DMS153 (cell line): ENCODE measurements at regions not wholly inside any gene's neighbourhood (a gene's known extent, or its start where the extent isn't known, plus 50 kb on each side); places are given as distances from the start of the nearest gene placed in this dataset.
"Not testable (repeated sequence)": the region's sequence is repeated elsewhere in the genome, so short reads cannot be mapped to it uniquely, and the experiment has no call there.

Experiments
- DNase-seq: peaks from one replicate; lab custom pipeline; 2025; lab: John Stamatoyannopoulos, UW

DNA sequence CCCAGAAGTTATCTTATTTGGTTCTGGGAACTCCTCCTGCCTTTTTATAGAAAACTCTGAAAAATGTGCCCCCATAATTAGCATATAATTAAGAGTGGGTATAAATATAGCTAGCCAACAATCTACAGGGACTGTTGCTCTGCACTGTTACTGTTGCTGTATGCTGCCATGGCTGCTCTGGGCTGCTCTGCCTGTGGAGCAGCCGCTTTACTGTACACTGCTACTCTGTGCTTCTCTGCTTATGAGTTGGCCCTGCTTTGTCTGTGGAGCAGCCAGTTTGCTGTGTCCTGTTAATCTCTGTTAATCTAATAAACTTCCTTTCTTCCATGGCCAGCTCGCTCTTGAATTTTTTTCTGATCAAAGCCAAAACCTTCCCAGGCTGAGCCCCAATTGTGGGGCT lies 2244.0 kb upstream of the ACO1 start:
- no peak for DNase-seq

DNA sequence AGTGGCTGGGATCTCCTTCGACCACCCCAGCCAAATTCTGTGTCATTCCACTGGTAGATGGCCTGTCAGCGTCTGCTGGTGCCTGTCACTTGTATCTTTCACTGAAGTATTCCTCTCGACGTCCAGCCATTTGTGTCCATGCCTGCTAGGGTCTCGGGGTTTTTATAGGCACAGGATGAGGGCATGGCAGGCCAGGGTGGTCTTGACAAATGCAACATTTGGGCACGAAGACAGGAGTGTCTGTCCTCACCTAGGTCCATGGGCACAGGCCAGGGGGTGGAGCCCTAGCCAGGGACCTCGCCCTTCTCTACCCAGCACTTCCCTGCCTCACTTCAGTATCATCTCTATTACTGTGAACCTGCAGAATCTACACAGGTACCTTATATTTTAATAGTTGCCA lies 2223.9 kb upstream of the ACO1 start:
- no peak for DNase-seq

DNA sequence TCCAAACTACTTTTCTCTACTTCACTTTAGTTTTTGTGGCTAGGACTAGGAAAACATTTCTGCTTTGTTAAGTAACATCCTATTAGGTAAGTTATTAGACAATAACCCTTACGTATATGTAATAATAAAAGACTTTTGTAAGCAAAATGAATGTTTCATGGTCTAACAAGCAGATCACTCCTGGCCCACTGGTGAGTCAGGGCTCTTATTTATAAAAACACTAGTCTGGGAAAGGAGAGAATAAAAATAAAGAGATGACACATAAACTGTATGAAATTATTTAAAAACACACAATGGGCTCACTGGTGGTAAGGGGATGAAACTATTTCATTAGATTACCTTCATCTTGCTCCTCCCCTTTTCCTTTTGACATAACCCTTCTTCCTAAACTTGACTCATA lies 2212.2 kb upstream of the ACO1 start:
- DNase-seq: no peak

DNA sequence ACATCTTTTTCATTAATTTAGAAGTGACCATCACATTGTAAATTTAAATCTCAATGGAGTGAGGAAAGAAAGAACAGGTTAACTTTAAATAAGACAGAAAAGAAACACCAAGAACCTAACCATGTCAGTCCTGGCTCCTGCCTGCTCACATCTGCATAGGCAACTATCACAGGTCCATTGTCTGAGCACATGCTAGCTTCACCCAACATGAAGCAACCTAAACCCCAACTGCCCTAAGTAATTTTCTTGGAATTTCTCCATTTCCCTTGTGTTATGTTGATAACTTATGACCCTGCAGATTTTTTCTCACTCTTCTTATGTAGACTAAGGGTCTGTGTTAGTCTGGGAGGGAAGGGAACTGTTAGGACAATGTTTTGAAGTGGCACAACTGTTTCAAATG lies 2205.8 kb upstream of the ACO1 start:
- DNase-seq: no peak

DNA sequence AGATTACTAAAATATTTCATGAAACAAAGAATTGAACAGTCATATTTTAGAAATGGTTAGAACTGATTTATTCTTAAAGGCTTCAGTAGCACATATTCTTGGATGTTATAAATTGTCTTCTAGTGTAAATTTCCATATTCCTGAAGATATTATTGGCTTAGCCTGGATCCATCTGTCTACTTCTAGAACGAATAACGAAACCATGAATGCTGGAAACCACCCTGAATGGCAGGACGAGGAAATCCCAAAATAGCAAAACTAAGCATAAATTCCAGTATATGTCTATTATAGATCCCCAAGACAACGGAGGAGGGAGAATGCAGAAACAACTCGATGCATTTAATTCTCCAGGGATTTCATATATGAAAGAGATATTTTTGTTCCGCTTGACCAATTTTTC lies 2191.0 kb upstream of the ACO1 start:
- DNase-seq: no peak

DNA sequence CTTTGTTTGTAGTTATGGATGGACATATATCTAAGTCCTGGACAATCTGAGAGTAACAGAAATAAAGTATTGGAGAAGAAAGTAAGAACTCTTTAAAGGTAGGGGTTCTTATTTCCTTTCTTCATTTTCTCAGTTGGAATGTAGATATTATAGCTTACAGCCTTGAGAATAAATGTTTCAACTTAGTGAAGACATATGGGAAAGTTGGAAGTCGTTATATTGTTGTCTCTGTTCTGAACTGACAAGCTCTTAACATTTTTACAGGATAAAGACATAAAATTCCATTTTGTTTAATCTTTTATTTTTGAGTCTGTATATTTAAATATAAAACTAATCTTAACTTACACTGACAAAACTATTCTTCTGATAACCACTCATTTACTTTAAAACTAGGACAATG lies 2187.5 kb upstream of the ACO1 start:
- DNase-seq: no peak

DNA sequence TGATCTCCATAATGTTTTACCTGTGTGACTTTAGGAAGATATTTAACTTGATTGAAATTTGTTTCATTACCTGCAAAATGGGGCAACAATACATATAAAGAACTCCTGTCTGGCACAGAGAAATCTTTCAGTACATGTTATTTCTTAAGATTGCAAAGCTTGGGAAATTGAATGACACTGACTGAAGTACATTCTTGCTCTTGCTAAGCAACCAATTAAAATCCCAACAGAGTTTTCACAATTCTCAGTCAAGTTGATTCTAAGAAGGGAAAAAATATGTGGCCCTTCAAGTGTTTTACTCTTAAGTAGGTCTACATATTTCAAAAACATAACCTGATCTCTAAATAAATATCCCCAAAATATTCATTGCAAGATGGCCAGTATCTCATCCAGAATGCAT lies 2187.0 kb upstream of the ACO1 start:
- no peak for DNase-seq

DNA sequence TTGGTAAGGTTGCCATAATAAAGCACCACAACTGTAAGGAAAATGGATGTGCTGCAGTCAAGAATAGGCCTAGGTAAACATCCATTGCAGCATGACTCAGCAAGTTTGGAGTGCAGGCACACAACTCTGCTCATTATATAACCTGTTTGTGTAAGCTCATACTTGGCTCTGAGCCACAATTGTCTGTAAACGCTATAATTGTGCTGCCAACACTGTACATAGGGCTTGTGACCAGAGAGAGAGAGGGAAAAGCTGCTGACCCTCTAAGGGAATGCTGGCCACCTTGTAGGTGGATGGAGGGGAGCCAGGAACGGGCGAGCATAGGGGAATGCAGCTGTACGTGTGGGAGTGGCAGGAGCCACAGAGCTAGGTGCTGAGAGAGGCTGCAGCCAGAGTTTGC lies 2186.5 kb upstream of the ACO1 start:
- DNase-seq: peak; percentile 55

DNA sequence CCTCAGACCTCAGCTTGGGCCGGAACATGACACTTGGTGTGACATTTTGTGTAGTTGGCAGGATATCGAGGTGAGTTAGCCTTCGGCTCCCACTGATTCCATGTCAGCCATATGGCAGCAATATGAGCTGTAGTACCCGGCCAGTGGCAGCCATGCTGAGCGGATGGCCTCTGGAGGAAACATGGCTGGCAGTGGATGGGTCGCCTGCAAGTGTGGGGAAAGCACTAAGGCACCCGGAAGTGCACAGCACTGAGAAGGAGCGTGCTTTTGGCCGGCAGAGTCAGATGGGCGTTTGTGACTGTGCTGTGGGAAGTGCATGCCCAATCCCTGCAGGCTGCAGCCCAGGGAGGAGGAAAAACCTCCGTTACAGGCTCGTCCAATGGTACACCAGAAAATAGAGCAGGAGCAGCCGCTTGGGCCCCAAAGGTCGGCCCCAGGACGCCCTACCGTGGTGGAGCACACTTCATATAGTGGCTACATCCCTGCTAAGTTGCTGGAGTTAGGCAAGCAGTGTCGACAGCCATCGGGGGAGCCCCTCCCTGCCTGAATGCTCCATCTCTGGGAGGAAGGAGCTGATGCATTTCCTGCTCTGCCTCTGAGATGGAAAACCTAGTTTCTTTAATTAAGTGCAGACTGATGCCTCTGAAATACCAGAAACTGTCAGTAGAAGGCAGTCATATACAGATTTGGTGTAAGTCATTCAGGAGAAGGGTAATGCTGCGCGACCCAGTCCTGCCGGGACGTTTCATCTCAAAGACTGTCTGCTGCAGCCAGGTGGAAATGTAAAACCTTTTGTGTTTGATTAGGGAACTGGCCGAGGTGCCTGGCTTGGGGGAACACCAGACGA lies 2185.8 kb upstream of the ACO1 start:
- DNase-seq: no peak

DNA sequence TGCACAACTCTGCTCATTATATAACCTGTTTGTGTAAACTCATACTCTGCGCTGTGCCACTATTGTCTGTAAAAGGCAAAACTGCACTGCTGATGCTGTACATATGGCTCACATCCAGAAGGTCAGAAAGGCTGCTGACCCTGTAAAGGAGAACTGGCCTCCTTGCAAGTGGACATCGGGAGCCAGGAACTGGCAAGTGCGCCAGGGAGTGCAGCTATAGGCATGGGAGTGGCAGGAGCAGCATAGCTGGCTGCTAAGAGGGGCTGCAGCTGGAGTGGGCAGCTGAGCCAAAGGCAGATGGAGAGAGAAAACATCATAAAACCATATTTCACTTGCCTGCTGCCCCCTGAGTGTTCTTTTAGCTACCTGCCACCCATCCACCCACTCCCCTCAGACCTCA lies 2183.4 kb upstream of the ACO1 start:
- no peak for DNase-seq

DNA sequence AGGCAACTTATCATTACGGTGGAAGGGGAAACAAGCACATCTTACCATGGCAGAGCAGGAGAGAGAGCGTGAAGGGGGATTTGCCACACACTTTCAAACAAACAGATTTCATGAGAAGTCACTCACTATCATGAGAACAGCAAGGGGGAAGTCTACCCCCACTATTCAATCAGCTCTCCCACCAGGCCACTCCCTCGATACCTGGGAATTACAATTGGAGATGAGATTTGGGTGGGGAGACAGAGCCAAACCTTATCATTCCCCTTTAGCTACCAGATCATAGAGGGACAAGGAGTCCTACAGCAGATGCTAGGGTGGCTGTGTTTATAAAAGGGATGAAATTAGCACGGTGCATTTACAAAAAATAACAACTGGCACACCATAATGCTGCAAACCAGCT lies 2149.4 kb upstream of the ACO1 start:
- no peak for DNase-seq

DNA sequence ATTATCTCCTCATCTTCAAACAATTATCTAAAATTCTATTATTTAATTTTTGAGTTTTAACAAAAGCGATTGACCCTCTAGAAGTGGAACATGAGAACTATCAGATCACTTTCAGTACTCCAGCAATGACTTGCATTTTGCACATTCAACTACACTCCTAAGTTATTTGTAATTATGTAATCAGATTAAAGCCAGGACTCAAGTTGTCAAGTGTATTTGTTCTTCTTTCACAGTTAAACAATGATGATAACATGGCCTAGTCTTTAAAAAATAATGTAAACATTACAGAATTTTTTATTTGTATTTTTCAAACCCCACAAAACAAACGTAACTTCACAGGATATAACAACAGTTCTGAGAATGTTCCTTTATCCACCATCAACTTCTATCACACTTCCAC lies 2148.9 kb upstream of the ACO1 start:
- no peak for DNase-seq

DNA sequence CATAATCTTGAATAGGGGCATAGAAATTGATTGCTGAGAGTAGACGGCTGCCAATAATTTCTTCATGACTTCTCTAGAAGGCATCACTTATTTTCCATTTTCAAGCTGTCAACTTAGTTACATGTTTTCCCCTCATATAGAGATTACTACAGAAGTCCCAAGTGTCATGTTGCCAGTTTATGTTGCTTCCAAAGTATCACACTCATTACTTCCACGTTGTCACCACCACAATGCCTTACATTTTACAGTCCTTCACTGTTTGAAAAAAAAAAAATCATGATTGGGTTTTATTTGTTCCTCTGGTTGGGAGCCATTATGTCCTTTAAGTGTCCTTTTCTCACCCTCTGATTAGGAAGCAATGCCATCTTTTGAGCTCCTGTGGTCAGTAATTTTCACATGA lies 2144.6 kb upstream of the ACO1 start:
- no peak for DNase-seq

DNA sequence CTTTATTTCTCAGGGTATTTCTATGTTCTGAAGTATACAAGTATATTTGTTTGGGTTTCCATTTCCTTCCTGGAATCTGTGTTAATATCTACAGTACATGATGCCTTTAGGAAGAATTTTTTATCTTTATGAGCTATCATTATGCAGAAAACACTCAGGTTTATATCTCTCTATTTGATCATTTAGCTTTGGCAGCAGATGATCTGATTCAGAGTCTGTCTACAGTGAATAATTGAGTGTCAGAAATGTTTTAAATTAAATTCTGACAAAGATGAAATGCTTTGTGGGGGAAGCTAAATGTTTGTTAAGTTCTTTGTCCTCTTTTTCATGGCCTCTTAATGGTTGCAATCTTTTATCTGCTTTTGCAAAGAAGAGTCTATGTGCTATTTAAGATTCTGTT lies 2141.0 kb upstream of the ACO1 start:
- DNase-seq: no peak

DNA sequence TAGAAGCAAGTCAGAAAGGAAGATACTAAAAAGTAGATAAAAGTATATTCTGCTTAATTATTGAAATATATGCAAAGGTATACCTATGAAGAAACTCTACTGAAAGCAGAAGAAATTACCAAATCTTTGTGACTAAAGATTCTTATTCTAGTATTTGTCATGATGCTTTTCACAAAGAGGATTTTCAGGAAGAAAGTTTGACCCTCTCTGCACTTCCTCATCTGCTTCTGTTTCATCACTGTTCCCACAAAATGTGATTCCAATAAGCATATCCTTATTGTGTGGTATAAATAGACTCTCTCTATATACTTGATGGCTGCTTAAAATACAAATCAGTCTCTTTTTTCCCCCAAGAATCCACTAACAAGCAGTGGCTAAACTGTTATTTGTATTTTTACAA lies 2139.6 kb upstream of the ACO1 start:
- DNase-seq: no peak

DNA sequence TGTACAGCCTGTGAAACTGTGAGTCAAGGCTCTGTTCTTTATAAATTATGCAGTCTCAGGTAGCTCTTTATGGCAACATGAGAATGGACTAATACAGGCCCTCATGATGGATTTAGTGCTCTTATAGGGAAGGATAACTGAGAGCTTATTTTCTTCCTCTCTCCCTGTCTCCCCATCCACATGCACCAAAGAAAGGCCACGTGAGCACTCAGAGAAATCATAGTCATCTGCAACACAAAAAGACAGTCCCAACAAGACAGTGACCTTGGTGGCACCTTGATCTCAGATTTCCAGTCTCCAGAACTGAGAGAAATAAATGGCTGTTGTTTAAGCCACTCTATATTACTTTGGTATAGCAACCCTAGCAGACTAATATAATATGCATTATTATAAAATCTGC lies 2133.6 kb upstream of the ACO1 start:
- no peak for DNase-seq

DNA sequence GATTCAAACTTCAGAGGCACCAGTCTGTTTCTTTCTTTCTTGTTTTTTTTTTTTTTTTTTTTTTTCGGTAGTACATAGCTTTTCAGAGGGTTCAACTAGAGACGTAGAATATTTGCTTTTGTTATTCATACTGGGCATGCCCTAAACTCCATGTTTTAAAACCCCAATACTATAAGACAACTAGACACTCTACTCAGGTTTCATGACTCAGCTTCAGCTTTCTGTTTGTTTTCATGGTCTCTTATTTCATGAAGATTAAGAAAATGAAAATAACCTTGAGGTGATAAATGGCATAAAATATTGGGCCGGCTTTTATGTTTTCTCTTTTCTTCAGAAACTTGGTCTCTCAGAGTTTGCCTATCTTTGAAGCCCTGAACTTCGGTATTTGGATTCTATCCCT lies 2126.3 kb upstream of the ACO1 start:
- no peak for DNase-seq

DNA sequence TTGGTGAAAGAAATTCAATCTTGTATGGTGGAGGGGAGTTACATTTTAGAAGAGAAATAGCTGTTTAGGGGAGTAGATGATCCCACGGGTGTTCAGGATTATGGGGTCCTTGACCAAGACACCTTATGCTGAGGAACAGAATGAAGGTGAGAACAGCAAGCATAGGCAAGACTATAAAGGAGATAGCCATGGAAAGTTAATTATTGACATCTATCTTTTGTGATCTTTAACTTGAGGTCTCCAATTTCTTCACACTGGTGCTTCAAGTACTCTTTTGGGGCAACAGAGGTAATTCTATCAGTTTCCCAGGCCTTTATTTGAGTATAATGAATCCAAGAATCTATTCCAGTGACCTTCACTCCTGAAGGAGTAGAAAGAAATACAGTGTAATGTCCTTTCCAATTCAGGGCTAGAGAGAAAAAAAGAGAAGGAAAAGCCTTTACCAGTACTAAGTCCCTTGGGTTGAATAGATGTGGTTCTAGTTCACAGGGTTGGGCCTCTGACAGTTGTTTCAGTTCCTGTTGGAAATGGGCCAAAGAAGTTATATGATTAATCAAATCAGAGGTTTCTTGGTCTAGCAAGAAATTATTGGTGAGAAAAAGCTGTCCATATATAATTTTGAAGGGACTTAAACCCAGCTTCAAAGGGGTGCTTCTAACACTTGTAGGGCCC lies 2104.1 kb upstream of the ACO1 start:
- no peak for DNase-seq

DNA sequence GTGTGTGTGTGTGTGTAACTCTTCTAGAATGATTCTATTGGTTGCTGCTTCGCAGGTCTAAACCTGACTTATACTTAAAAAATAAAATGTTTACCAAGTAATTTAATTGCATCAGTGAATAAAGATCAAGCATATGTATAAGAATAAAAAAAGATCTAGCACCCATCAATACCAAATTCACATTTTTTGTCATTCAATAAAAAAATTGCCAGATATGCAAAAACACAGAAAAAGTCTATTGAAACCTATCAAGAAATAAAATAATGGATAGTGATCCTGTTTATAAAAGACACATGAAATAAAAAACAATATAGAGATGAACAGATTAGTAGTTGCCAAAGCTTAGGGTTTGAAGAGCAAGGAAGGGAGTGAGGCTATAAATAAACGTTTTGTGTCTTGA lies 2095.0 kb upstream of the ACO1 start:
- no peak for DNase-seq

DNA sequence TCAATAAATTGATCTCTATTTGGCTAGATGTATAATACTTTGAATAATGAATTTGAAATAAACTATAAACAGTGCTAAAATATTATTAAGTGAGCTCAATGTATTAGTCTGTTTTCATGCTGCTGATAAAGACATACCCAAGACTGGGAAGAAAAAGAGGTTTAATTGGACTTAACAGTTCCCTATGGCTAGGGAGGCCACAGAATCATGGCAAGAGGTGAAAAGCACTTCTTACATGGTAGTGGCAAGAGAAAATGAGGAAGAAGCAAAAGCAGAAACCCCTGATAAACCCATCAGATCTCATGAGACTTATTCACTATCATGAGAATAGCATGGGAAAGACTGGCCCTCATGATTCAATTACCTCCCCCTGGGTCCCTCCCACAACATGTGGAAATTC lies 2092.4 kb upstream of the ACO1 start:
- not testable (repeated sequence) for DNase-seq

DNA sequence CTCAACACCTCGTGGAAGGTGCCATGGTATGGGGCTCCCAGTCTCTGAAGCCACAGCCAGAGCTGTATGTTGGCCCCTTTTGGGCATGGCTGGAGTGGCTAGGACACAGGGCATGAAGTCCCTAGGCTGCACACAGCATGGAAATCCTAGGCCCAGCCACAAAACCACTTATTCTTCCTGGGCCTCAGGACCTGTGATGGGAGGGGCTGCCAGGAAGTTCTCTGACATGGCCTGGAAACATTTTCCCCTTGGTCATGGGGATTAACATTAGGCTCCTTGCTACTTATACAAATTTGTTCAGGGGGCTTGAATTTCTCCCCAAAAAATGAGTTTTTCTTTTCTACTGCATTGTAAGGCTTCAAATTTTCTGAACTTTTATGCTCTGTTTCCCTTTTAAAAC lies 2091.2 kb upstream of the ACO1 start:
- no peak for DNase-seq

DNA sequence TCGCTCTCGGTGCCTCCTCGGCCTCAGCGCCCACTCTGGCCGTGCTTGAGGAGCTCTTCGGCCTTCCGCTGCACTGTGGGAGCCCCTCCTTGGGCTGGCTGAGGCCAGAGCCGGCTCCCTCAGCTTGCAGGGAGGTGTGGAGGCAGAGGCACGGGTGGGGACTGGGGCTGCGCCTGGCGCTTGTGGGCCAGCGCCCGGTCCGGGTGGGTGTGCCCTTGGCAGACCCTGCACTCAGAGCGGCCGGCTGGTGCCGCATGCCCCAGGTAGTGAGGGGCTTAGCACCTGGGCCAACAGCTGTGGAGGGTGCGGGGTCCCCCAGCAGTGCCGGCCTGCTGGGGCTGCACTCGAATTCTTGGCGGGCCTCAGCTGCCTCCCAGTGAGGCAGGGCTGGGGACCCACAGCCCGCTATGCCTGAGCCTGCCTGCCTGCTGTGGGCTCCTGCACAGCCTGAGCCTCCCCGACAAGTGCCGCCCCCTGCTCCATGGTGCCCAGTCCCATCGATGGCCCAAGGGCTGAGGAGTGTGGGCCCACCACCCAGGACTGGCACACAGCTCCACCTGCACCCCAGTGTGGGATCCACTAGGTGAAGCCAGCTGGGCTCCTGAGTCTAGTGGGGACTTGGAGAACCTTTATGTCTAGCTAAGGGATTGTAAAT lies 2085.2 kb upstream of the ACO1 start:
- DNase-seq: no peak

DNA sequence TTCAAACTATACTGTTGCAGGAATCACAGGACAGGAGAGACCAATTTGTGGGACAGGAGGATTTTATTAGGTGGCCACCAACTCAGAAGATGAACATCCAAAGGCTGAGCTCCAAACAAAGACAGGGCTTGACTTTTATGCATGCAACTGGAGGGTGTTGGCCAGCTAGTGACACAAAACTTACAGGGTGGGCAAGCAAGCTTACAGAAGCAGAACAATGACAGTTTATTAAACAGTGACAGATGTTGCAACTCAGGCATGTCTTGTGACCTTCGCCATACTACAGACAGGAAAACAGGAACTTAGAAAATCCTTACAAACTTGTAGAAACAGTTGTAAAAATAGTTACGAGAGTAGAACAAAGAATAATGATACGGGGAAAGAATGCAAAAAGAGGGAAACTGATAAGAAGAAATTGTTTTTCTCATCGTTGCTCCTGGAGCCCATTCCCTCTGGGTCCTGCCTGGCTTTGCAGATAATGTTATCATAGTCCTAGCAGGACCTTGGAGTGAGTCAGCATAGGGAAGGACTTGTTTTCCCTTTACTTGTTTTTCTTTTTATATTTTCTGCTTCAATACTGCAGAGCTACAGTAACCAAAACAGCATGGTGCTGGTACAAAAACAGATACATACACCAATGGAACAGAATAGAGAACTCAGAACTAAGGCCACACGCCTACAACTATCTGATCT lies 2083.0 kb upstream of the ACO1 start:
- DNase-seq: no peak
